ACC112 (cell line): ENCODE measurements at regions not wholly inside any gene's neighbourhood (a gene's known extent, or its start where the extent isn't known, plus 50 kb on each side); places are given as distances from the start of the nearest gene placed in this dataset.

Source experiments
- H2AFZ ChIP-seq: fragments of 200-600 bp; sonication (generic); one replicate; pipeline ENCODE4 v1.6.0; 2017; ENCODE audit warnings: antibody characterized with exemption, low read length; ENCODE audit not compliant: unreplicated experiment
- H3K27ac ChIP-seq: fragments of 200-600 bp; sonication (generic); 2 replicates; pipeline ENCODE4 v1.5.1; 2014; ENCODE audit warnings: low read depth, mild to moderate bottlenecking, antibody characterized with exemption, low read length, moderate library complexity
- H3K27me3 ChIP-seq: fragments of 200-600 bp; sonication (generic); 2 replicates; pipeline ENCODE4 v1.6.1; 2014; ENCODE audit warnings: mild to moderate bottlenecking, antibody characterized with exemption, low read length, moderate library complexity, mixed read lengths; ENCODE audit not compliant: insufficient read depth
- H3K36me3 ChIP-seq: fragments of 200-600 bp; sonication (generic); 2 replicates; pipeline ENCODE4 v1.6.1; 2016; ENCODE audit warnings: mild to moderate bottlenecking, antibody characterized with exemption, low read length, moderate library complexity, mixed read lengths; ENCODE audit not compliant: insufficient read depth
- H3K4me1 ChIP-seq: fragments of 200-600 bp; sonication (generic); one replicate; pipeline ENCODE4 v1.6.1; 2016; ENCODE audit warnings: low read length, mixed read lengths; ENCODE audit not compliant: insufficient read depth, unreplicated experiment, control insufficient read depth
- H3K4me3 ChIP-seq: fragments of 200-600 bp; sonication (generic); 2 replicates; pipeline ENCODE4 v1.5.1; 2014; ENCODE audit warnings: mild to moderate bottlenecking, low read depth, low read length
- H3K79me2 ChIP-seq: fragments of 200-600 bp; sonication (generic); one replicate; pipeline ENCODE4 v1.6.0; 2016; ENCODE audit warnings: low read length; ENCODE audit not compliant: control insufficient read depth, unreplicated experiment, insufficient read depth

GRCh38 chr21:14881863-14882499, 182.8 kb downstream of the NRIP1 start:
- H3K36me3 ChIP-seq: no peaks in the 10 kb centered on the region
- H2AFZ ChIP-seq: no peak overlapping the region
- H3K27me3 ChIP-seq: no peaks in the 10 kb centered on the region
- H3K27ac ChIP-seq: no peak overlapping the region
- H3K4me3 ChIP-seq: no peak overlapping the region
- peaks cover 45% of the 10 kb centered on the region for H3K4me1 ChIP-seq
- H3K79me2 ChIP-seq: no peaks in the 10 kb centered on the region

GRCh38 chr21:14880922-14881321, 183.9 kb downstream of the NRIP1 start:
- Histone ChIP-seq H2AFZ (no peak overlapping the region), H3K27me3 (no peaks in the 10 kb centered on the region), H3K27ac (no peak overlapping the region), H3K36me3 (no peaks in the 10 kb centered on the region), H3K79me2 (no peaks in the 10 kb centered on the region), H3K4me1 (peaks cover 45% of the 10 kb centered on the region), H3K4me3 (no peak overlapping the region)

- Histone ChIP-seq H3K27me3 (no peaks in the 10 kb centered on the region), H3K4me1 (peaks cover 45% of the 10 kb centered on the region), H3K4me3 (no peak overlapping the region), H3K27ac (no peak overlapping the region), H3K36me3 (no peaks in the 10 kb centered on the region), H3K79me2 (no peaks in the 10 kb centered on the region), H2AFZ (no peak overlapping the region)
Observed at GRCh38 chr21:14879458-14879857, 185.3 kb downstream of the NRIP1 start.

GRCh38 chr21:14878971-14879370, 185.8 kb downstream of the NRIP1 start:
- H2AFZ ChIP-seq: no peak overlapping the region
- H3K27ac ChIP-seq: no peak overlapping the region
- no peak overlapping the region for H3K4me3 ChIP-seq
- H3K27me3 ChIP-seq: no peaks in the 10 kb centered on the region
- no peaks in the 10 kb centered on the region for H3K36me3 ChIP-seq
- H3K79me2 ChIP-seq: no peaks in the 10 kb centered on the region
- H3K4me1 ChIP-seq: peaks cover 45% of the 10 kb centered on the region

GRCh38 chr21:14877581-14878228, 187.1 kb downstream of the NRIP1 start:
- no peaks in the 10 kb centered on the region for H3K27me3 ChIP-seq
- no peak overlapping the region for H3K4me3 ChIP-seq
- no peaks in the 10 kb centered on the region for H3K79me2 ChIP-seq
- no peaks in the 10 kb centered on the region for H3K36me3 ChIP-seq
- H3K4me1 ChIP-seq: peaks cover 45% of the 10 kb centered on the region
- H2AFZ ChIP-seq: no peak overlapping the region
- H3K27ac ChIP-seq: no peak overlapping the region

GRCh38 chr21:14876524-14876840, 188.3 kb downstream of the NRIP1 start:
- Histone ChIP-seq H3K4me3 (no peak overlapping the region), H3K36me3 (no peaks in the 10 kb centered on the region), H2AFZ (no peak overlapping the region), H3K4me1 (peaks cover 40% of the 10 kb centered on the region), H3K27me3 (no peaks in the 10 kb centered on the region), H3K79me2 (no peaks in the 10 kb centered on the region), H3K27ac (no peak overlapping the region)

GRCh38 chr21:14875704-14876523, 188.9 kb downstream of the NRIP1 start:
- no peak overlapping the region for H3K27ac ChIP-seq
- H2AFZ ChIP-seq: no peak overlapping the region
- H3K4me1 ChIP-seq: peaks cover 35% of the 10 kb centered on the region

GRCh38 chr21:14875186-14875585, 189.6 kb downstream of the NRIP1 start:
- Histone ChIP-seq H2AFZ (no peak overlapping the region), H3K4me1 (peaks cover 28% of the 10 kb centered on the region), H3K36me3 (no peaks in the 10 kb centered on the region), H3K4me3 (no peak overlapping the region), H3K79me2 (no peaks in the 10 kb centered on the region), H3K27me3 (no peaks in the 10 kb centered on the region), H3K27ac (no peak overlapping the region)

More at GRCh38 chr21:14875704-14876523, 188.9 kb downstream of the NRIP1 start:
- Histone ChIP-seq H3K36me3 (no peaks in the 10 kb centered on the region), H3K4me3 (no peak overlapping the region), H3K27me3 (no peaks in the 10 kb centered on the region), H3K79me2 (no peaks in the 10 kb centered on the region)

GRCh38 chr21:14874379-14874778, 190.4 kb downstream of the NRIP1 start:
- Histone ChIP-seq H2AFZ (no peak overlapping the region), H3K4me1 (peaks cover 20% of the 10 kb centered on the region), H3K27ac (no peak overlapping the region), H3K36me3 (no peaks in the 10 kb centered on the region), H3K79me2 (no peaks in the 10 kb centered on the region), H3K4me3 (no peak overlapping the region), H3K27me3 (no peaks in the 10 kb centered on the region)

GRCh38 chr21:14871861-14872260, 192.9 kb downstream of the NRIP1 start:
- Histone ChIP-seq H3K27me3 (no peaks in the 10 kb centered on the region), H3K36me3 (no peaks in the 10 kb centered on the region), H3K4me1 (no peaks in the 10 kb centered on the region), H3K27ac (no peak overlapping the region), H3K4me3 (no peak overlapping the region), H3K79me2 (no peaks in the 10 kb centered on the region), H2AFZ (no peak overlapping the region)

GRCh38 chr21:14870853-14871149, 194.0 kb downstream of the NRIP1 start:
- Histone ChIP-seq H3K4me1 (no peaks in the 10 kb centered on the region), H3K4me3 (no peak overlapping the region), H3K36me3 (no peaks in the 10 kb centered on the region), H3K27ac (no peak overlapping the region), H2AFZ (no peak overlapping the region), H3K79me2 (no peaks in the 10 kb centered on the region), H3K27me3 (no peaks in the 10 kb centered on the region)
